AG09319 (cell line): ENCODE measurements at regions not wholly inside any gene's neighbourhood (a gene's known extent, or its start where the extent isn't known, plus 50 kb on each side); places are given as distances from the start of the nearest gene placed in this dataset.
"Not testable (repeated sequence)": the region's sequence is repeated elsewhere in the genome, so short reads cannot be mapped to it uniquely, and the experiment has no call there.

ENCODE experiments used
- DNase-seq: peaks from one replicate; pipeline ENCODE4 v3.0.0-alpha.2; 2010; ENCODE audit warnings: low read depth; ENCODE audit errors: extremely low read depth
- TF ChIP-seq, protein P1 (sequence below): IDR thresholded peaks from 2 replicates; pipeline ENCODE4 v1.5.1; 2011; ENCODE audit warnings: low read depth, mild to moderate bottlenecking, inconsistent platforms, low read length, moderate library complexity

DNA sequence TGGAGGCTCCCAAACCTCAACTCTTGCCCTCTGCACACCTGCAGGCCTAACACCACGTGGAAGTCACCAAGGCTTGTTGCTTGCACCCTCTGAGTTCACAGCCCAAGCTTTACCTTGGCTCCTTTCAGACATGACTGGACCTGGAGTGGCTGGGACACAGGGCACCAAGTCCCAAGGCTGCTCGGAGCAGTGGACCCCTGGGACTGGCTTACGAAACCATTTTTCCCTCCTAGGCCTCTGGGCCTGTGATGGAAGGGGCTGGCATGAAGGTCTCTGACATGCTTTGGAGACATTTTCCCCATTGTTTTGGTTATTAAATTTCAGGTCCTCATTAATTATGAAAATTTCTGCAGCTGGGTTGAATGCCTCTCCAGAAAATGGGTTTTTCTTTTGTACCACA is 994.4 kb upstream of the NUDT12 start:
- TF ChIP-seq, protein P1, sequence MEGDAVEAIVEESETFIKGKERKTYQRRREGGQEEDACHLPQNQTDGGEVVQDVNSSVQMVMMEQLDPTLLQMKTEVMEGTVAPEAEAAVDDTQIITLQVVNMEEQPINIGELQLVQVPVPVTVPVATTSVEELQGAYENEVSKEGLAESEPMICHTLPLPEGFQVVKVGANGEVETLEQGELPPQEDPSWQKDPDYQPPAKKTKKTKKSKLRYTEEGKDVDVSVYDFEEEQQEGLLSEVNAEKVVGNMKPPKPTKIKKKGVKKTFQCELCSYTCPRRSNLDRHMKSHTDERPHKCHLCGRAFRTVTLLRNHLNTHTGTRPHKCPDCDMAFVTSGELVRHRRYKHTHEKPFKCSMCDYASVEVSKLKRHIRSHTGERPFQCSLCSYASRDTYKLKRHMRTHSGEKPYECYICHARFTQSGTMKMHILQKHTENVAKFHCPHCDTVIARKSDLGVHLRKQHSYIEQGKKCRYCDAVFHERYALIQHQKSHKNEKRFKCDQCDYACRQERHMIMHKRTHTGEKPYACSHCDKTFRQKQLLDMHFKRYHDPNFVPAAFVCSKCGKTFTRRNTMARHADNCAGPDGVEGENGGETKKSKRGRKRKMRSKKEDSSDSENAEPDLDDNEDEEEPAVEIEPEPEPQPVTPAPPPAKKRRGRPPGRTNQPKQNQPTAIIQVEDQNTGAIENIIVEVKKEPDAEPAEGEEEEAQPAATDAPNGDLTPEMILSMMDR, result no peak
- no peak for DNase-seq

- DNase-seq, result no peak
- TF ChIP-seq, protein P1, result no peak
These were observed 989.0 kb upstream of the NUDT12 start for GRCh38 chr5:104551628-104552027.

DNA sequence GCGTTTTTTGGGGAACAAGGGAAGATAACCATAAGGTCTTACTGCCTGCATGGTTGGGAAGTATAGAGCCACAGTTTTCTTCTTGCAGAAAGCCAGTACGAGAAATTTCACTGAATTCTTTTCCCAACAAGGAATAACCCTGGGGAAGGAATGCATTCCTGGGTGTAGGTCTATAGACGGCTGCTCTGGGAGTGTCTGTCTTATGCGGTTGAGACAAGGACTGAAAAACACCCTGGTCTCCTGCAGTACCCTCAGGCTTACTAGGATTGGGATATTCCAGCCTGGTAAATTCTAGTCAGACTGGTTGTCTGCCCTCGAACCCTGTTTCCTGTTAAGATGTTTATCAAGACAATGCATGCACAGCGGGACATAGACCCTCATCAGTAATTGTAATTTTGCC is 984.3 kb upstream of the NUDT12 start:
- DNase-seq, result not testable (repeated sequence)

- TF ChIP-seq, protein P1, result no peak
- no peak for DNase-seq
These were observed 978.7 kb upstream of the NUDT12 start for GRCh38 chr5:104541141-104541785.

- TF ChIP-seq, protein P1, result no peak
- peak; percentile 5 for DNase-seq
These were observed 977.9 kb upstream of the NUDT12 start for GRCh38 chr5:104540448-104540847.

GRCh38 chr5:104539618-104540350 is 977.2 kb upstream of the NUDT12 start:
- no peak for DNase-seq
- TF ChIP-seq, protein P1, result no peak

GRCh38 chr5:104538734-104539133 is 976.1 kb upstream of the NUDT12 start:
- TF ChIP-seq, protein P1, result no peak
- DNase-seq, result no peak
